Central memory CD8-positive, alpha-beta T cell (primary cell): ENCODE measurements at regions not wholly inside any gene's neighbourhood (a gene's known extent, or its start where the extent isn't known, plus 50 kb on each side); places are given as distances from the start of the nearest gene placed in this dataset.

Source experiments
- ATAC-seq: fragments of 150-1000 bp; cut with Tn5 transposase; replicated peaks from 2 replicates; pipeline ENCODE4 v1.10.0; 2022; ENCODE audit warnings: mild to moderate bottlenecking, moderate FRiP score, moderate number of reproducible peaks; ENCODE audit not compliant: poor library complexity, severe bottlenecking; ENCODE audit errors: extremely low read depth
- DNase-seq, 2 donors: peaks; one replicate each; pipeline ENCODE4 v3.0.0; 2021; ENCODE audit warnings: low spot score in 2 of 2
- H3K27ac Mint-ChIP-seq: one replicate; pipeline ENCODE4 v1.8.0; 2022; ENCODE audit warnings: low read depth, mild to moderate bottlenecking, moderate library complexity, mixed read lengths
- H3K27me3 Mint-ChIP-seq: one replicate; pipeline ENCODE4 v1.8.0; 2022; ENCODE audit warnings: mixed read lengths
- H3K36me3 Mint-ChIP-seq: one replicate; pipeline ENCODE4 v1.8.0; 2022; ENCODE audit warnings: mild to moderate bottlenecking, moderate library complexity, mixed read lengths; ENCODE audit not compliant: insufficient read depth
- H3K4me1 Mint-ChIP-seq: one replicate; pipeline ENCODE4 v1.8.0; 2022; ENCODE audit warnings: mixed read lengths
- H3K4me3 Mint-ChIP-seq: one replicate; pipeline ENCODE4 v1.8.0; 2022; ENCODE audit warnings: mild to moderate bottlenecking, moderate library complexity, mixed read lengths
- H3K9me3 Mint-ChIP-seq: one replicate; pipeline ENCODE4 v1.8.0; 2022; ENCODE audit warnings: mixed read lengths

DNA sequence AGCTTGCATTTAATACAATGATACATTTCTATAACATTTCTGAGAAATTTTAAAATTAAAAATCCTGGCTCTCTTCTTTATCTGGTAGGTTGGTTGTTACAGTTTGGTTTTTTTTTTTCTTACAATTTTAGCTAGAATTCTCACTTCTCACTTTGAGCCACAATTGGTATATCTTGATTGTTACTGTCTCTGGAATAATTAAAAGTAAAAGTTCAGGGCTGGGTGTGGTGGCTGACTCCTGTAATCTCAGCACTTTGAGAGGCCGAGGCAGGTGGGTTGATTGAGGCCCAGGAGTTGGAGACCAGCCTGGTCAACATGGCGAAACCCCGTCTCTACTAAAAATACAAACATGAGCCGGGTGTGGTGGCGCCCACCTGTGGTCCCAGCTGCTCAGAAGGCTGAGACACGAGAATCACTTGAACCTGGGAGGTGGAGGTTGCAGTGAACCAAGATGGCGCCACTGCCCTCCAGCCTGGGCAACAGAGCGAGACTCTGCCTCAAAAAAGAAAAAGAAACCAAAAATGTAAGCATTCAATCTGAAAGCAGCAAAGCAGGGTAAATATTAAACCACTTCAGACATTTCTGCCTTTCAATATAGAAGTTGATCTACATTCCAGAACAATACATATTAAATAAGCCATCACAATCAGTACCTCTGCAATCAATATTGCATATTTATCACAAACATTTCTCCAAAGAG, 88.6 kb upstream of the PFKP start:
- no peaks in the 10 kb centered on the region for H3K27me3 Mint-ChIP-seq
- no peaks in the 10 kb centered on the region for H3K9me3 Mint-ChIP-seq
- no peaks in the 10 kb centered on the region for H3K4me1 Mint-ChIP-seq
- H3K36me3 Mint-ChIP-seq: no peaks in the 10 kb centered on the region
- no peak for ATAC-seq
- no peak for DNase-seq
- H3K27ac Mint-ChIP-seq: no peak overlapping the region
- no peak overlapping the region for H3K4me3 Mint-ChIP-seq

DNA sequence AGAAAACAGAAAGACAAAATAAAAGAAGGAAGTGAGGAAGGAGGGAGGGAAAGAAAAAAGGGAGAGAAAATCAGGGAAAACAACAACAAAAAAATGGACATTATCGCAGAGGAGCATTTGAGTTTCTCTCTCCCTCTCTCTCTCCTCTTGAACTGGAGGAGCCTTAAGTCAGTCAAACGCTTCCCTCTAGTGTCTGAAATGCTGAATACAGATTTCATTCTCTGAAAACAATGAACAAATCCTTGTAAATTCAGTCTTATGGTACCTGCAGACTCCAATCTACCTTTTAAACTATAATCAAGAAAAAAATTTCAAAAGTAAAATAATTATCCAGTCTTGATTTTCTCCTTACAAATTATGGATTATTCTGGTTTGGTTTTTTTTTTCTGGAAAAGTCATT, 89.2 kb upstream of the PFKP start:
- Mint-ChIP-seq H3K36me3 (no peaks in the 10 kb centered on the region), H3K4me1 (no peaks in the 10 kb centered on the region), H3K27ac (no peak overlapping the region), H3K27me3 (no peaks in the 10 kb centered on the region), H3K9me3 (no peaks in the 10 kb centered on the region), H3K4me3 (no peak overlapping the region)
- ATAC-seq (no peak), DNase-seq (no peak)

- DNase-seq (no peak), ATAC-seq (no peak)
- Mint-ChIP-seq H3K36me3 (no peaks in the 10 kb centered on the region), H3K27me3 (no peaks in the 10 kb centered on the region), H3K27ac (no peak overlapping the region), H3K9me3 (no peaks in the 10 kb centered on the region), H3K4me3 (no peak overlapping the region), H3K4me1 (no peaks in the 10 kb centered on the region)
These were observed 92.7 kb upstream of the PFKP start for GRCh38 chr10:2974503-2975207.

DNA sequence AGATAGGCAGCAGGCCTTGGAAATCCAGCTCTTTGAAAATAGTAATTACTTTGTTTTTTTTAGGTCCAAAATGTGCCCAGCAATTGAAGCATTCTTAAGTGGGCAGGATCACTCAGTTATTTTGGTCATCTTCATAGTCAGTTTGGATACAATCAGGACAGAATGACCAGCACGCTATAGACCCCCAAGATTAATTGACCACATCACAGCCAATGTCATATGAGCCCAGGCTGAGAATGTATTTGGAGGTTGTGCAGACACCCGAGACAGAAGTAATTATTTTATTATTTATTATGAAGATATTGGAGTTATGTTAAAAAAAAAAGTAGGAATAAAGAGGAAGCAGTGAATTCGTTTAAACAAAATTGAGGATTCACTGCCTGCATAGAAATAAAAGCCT, 93.3 kb upstream of the PFKP start:
- DNase-seq (no peak), ATAC-seq (no peak)
- Mint-ChIP-seq H3K36me3 (no peaks in the 10 kb centered on the region), H3K9me3 (no peaks in the 10 kb centered on the region), H3K4me1 (no peaks in the 10 kb centered on the region), H3K27me3 (no peaks in the 10 kb centered on the region), H3K4me3 (no peak overlapping the region), H3K27ac (no peak overlapping the region)

DNA sequence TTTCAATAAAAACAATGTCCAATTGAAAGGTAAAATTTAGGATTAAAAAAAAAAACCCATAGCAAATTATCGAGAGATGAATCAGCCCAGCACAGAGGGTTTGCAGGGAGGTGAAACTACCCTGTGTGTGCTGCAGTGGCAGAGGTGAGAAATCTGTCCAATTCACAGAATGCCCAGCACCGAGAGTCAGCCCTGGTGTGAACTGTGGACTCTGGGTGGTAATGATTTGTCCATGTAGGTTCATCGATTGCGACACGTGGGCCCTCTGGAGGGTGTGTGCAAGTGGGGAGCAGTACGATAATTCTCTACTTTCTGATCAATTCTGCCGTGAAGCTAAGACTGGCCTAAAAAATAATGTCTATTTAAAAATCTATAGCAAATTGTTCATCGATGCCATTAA, 94.5 kb upstream of the PFKP start:
- ATAC-seq (no peak), DNase-seq (no peak)
- Mint-ChIP-seq H3K27me3 (peaks cover 6% of the 10 kb centered on the region), H3K4me1 (no peaks in the 10 kb centered on the region), H3K9me3 (no peaks in the 10 kb centered on the region), H3K4me3 (no peak overlapping the region), H3K36me3 (no peaks in the 10 kb centered on the region), H3K27ac (no peak overlapping the region)

GRCh38 chr10:2972216-2972615, 95.1 kb upstream of the PFKP start:
- H3K4me3 Mint-ChIP-seq: no peak overlapping the region
- no peaks in the 10 kb centered on the region for H3K36me3 Mint-ChIP-seq
- peaks cover 12% of the 10 kb centered on the region for H3K27me3 Mint-ChIP-seq
- H3K27ac Mint-ChIP-seq: no peak overlapping the region
- H3K9me3 Mint-ChIP-seq: no peaks in the 10 kb centered on the region
- H3K4me1 Mint-ChIP-seq: no peaks in the 10 kb centered on the region
- ATAC-seq: no peak
- no peak for DNase-seq

GRCh38 chr10:2970190-2970823, 97.0 kb upstream of the PFKP start:
- ATAC-seq: no peak
- no peak overlapping the region for H3K27ac Mint-ChIP-seq
- H3K27me3 Mint-ChIP-seq: peaks cover 28% of the 10 kb centered on the region
- H3K4me3 Mint-ChIP-seq: no peak overlapping the region
- no peaks in the 10 kb centered on the region for H3K9me3 Mint-ChIP-seq
- H3K4me1 Mint-ChIP-seq: no peaks in the 10 kb centered on the region
- DNase-seq: no peak
- no peaks in the 10 kb centered on the region for H3K36me3 Mint-ChIP-seq

GRCh38 chr10:2968401-2969058, 98.8 kb upstream of the PFKP start:
- ATAC-seq (no peak), DNase-seq (no peak)
- H3K4me3 Mint-ChIP-seq: no peak overlapping the region
- no peaks in the 10 kb centered on the region for H3K9me3 Mint-ChIP-seq
- H3K36me3 Mint-ChIP-seq: no peaks in the 10 kb centered on the region
- H3K27me3 Mint-ChIP-seq: peaks cover 36% of the 10 kb centered on the region
- H3K27ac Mint-ChIP-seq: no peak overlapping the region
- no peaks in the 10 kb centered on the region for H3K4me1 Mint-ChIP-seq

DNA sequence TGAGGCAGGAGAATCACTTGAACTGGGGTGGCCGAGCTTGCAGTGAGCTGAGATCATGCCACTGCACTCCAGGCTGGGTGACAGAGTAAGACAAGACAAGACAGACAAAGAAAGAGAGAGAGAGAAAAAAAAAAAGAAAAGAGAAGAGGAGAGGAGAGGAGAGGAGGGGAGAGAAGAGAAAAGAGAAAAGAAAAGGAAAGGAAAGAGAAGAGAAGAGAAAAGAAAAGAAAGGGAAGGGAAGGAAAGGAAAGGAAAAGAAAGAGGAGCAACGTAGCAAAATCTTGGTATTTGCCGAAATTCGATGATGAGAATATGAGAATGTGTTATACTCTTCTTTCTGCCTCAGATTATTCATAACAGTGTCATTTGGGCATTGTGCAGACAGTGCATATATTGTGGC, 101.2 kb upstream of the PFKP start:
- ATAC-seq: no peak
- peaks cover 57% of the 10 kb centered on the region for H3K27me3 Mint-ChIP-seq
- H3K4me3 Mint-ChIP-seq: no peak overlapping the region
- H3K4me1 Mint-ChIP-seq: no peaks in the 10 kb centered on the region
- DNase-seq: no peak
- no peak overlapping the region for H3K27ac Mint-ChIP-seq
- no peaks in the 10 kb centered on the region for H3K9me3 Mint-ChIP-seq
- H3K36me3 Mint-ChIP-seq: no peaks in the 10 kb centered on the region

GRCh38 chr10:2964632-2965296, 102.6 kb upstream of the PFKP start:
- Mint-ChIP-seq H3K27ac (no peak overlapping the region), H3K4me1 (no peaks in the 10 kb centered on the region), H3K4me3 (no peak overlapping the region), H3K27me3 (peaks cover 71% of the 10 kb centered on the region), H3K36me3 (no peaks in the 10 kb centered on the region), H3K9me3 (no peaks in the 10 kb centered on the region)
- DNase-seq: no peak
- no peak for ATAC-seq

- Mint-ChIP-seq H3K4me1 (no peaks in the 10 kb centered on the region), H3K4me3 (no peak overlapping the region), H3K27me3 (peaks cover 75% of the 10 kb centered on the region), H3K36me3 (no peaks in the 10 kb centered on the region), H3K9me3 (no peaks in the 10 kb centered on the region), H3K27ac (no peak overlapping the region)
- ATAC-seq (no peak), DNase-seq (no peak)
These were observed 103.3 kb upstream of the PFKP start for GRCh38 chr10:2963889-2964631.

- DNase-seq: no peak
- Mint-ChIP-seq H3K27me3 (peaks cover 71% of the 10 kb centered on the region), H3K36me3 (no peaks in the 10 kb centered on the region), H3K27ac (no peak overlapping the region), H3K4me3 (no peak overlapping the region), H3K4me1 (no peaks in the 10 kb centered on the region), H3K9me3 (no peaks in the 10 kb centered on the region)
- no peak for ATAC-seq
These were observed 105.2 kb upstream of the PFKP start for GRCh38 chr10:2962194-2962593.
